T follicular helper cell (primary cell): ENCODE measurements at regions not wholly inside any gene's neighbourhood (a gene's known extent, or its start where the extent isn't known, plus 50 kb on each side); places are given as distances from the start of the nearest gene placed in this dataset.

ENCODE experiments used
- DNase-seq: peaks from one replicate; pipeline ENCODE4 v3.0.0-alpha.2; 2020; ENCODE audit warnings: low read depth

DNA sequence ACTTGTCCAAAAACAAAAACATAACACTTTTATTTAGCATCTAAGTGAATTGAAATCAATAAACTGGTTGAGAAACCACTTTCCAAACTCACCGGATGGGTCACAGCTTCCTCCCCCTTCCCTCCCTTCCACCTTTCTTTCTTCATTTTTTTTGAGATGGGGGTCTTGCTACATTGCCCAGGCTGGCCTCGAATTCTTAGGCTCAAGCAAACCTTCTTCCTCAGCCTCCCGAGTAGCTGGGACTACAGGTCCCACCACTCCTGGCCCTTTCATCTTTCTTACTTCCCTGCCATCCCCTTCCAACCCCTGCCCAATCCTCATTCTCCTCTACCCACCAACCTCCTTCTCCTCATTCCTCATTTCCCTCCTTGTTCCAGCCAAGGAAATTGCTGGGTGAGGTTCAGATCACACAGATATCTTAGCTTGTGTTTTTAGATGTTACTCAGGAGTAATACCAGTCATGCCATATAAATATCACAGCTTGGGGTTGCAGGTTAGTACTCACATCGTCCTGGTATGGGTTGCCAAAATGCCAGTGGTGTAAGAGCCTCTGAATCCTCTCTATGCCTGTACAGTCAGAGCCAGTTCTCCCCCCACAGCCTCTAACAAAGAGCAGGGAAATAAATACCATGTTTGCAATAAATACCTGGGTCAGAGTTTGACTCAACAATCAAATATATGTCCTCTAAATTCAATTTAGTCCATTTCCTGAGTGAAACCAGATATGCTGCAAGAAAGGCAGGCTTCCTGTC is 132.7 kb upstream of the NDUFV2 start:
- no peak for DNase-seq

DNA sequence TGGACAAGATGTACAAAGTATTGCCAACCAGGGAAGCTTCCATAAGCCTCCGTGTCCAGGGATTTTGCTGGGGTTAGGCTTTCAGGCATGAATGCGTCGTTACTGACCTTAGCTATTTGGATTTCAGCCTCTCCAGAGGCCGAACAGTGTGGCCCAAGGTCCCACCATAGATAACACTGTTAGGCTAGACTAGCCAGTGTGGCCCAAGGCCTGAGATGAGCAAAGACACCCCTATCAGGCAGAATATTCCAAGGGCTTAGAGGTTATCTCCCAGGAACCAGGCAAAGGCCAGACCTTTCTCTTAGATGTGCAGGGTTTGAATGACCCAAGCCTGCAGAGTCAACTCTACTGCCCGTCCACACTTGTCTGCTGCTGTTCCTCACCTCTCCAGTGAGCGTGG is 131.7 kb upstream of the NDUFV2 start:
- DNase-seq: no peak

DNA sequence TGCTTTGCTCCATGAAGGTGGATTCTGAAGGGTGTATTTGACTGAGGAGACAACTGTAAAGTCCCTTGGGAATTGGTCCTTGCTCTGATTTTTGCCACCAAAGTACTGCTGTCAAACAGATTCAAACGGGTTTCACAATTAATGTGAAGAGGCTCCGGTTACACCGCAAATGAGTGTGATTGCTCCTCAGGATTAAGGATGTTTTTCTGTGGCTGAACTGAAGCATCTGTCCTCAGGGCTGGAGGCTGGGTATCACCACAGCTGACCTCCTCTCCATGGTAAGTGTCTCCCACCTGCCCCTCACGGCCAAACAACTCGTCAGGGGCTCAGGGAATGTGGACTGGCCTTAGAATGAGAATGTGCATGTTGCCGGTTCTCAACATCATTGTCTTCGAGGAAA is 130.4 kb upstream of the NDUFV2 start:
- DNase-seq: no peak

DNA sequence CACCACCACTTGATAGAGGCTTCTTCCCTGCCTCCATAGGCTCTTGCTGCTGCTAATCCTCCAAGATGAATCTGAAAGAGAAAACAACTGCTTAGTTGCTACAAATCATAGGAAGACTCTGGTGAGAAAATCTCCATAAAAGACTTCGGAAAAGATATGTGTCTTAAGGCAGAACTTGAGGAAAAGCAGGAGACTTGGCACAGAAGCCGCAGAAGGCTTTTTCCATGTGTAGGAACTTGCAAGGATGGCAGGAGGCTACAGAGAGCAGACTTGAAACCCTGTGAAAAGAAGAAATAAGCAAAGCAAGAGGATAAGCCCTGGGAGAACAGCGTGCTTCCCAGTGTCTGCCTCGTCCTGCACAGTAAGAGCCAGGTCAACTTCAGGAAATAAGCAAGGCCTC is 128.2 kb upstream of the NDUFV2 start:
- DNase-seq: no peak

DNA sequence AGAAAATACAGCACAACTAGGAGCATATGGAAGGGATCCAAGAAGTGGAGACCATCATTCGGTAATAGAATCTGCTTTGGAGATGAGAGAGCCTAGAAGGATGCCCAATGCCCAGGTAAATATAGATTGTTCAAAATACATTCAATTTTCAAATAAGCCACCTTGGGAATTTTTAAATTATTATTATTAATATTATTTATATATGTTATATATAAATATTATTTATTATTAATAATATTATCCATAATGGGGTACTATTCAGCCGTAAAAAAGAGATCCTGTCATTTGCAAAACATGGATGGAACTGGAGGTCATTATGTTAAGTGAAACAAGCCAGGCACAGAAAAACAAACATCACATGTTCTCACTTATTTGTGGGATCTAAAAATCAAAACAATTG is 127.8 kb upstream of the NDUFV2 start:
- no peak for DNase-seq

DNA sequence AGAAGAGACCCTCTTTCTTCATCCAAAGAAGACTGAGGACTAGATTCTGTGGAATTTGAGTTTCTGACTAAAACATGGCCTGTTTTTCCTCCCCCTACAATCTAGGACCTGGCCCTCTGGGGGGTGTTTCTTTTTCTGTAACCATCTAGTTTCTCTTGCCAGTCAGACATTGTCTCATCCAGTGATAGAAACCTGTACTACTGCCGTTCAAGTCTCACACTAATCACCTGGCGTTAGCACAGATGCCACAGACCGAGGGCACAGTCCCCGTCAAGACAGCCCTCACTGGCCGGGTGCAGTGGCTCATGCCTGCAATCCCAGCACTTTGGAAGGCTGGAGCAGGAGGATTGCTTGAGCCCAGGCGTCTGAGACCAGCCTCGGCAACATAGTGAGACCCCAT is 126.9 kb upstream of the NDUFV2 start:
- no peak for DNase-seq

DNA sequence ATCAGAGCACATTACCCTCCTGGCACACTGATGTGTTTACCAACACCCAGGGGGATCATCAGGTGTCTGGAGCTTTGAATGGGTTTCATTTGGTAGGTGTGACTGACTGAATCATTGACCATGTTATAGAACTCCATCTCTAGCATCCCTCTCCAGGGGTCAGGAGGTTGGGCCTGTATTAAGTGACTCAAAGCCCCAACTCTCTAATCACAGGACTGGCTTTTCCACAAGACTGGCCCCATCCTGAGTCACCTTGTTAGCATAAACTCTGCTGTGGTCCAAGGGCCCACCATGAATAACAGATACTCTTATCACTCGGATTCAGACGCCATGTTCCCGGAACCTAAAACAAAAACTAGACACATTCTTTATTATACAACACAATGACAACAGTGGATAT is 125.9 kb upstream of the NDUFV2 start:
- no peak for DNase-seq

DNA sequence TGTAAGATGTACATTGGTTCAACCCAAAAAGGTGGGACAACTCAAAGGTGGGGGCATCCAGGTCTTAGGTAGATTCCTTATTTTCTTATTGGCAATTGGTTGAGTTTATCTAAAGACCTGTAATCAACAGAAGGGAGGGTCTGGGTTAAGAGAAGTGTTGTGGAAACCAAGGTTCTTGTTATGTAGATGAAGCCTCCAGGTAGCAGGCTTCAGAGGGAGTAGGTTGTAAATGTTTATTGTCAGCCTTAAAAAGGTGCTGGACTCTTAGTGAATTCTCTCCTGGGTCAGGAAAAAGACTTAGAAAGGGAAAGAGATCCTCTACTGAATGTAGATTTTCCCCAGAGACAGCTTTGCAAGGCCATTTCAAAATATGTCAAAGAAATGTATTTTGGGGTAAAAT is 125.3 kb upstream of the NDUFV2 start:
- DNase-seq: no peak

DNA sequence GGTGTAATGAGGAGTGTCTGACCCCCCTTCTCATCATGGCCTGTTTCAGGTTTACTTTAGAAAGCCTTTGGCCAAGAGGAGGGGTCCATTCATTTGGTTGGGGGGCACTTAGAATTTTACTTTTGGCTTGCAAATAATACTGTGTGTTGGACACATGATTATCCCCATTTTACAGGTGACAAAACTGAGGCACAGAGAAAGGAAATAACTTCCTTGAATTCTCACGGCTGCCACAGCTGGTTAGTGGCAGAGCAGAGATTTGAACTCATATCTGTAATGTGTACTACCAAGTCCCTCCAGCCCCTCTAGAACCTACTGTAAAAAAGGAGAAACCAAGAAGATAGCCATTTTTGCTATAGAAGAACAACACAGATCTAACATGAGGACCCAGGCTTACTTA is 124.8 kb upstream of the NDUFV2 start:
- DNase-seq: no peak

DNA sequence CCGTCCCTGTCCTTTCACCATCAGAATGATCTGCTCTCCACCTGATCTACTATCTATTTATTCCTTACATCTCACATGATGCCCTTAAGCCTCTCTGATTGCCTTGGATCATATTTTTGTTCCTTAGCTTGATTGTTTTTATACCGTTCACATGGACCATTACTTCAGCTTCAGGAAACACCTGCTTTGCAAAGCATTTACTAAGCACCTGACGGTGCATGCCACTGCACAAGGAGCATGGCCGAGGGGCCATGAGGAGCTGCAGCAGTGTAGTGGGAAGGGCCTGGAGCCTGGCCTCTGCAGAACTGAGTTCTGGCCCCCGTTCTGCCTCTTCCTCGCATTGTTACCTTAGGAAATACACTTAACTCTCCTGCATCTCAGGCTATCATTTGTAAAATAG is 124.1 kb upstream of the NDUFV2 start:
- no peak for DNase-seq

DNA sequence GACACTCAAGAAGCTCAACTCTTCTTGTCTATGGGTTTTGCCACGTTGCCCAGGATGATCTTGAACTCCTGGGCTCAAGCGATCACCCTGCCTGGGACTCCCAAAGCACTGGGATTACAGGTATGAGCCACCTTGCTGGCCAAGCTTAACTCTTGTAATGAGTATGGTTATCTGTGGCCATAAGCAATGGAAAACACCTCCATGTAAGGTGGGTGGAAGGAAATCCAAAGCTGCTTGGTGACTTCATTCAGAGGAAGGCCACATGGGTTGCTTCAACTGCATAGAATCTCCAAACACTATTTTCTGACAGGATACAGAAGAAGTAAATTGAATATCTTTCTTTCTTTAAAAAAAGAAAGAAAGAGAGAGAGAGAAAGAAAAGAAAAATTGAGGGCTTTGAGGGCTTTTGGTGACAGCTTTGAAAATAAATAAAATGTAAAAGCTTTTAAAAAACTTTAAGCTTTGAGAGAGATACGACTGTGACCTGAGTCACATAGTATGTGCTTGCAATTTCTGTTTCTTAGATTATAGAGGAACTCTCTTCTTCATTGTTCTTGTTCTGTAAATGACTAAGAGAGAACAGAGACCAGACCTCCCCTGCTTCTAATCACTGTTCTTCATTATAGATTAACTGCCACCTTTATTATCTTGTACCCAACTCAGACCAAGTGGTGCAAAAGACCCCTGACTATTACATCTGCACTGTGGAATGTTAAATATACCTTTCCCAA is 123.1 kb upstream of the NDUFV2 start:
- DNase-seq: no peak

DNA sequence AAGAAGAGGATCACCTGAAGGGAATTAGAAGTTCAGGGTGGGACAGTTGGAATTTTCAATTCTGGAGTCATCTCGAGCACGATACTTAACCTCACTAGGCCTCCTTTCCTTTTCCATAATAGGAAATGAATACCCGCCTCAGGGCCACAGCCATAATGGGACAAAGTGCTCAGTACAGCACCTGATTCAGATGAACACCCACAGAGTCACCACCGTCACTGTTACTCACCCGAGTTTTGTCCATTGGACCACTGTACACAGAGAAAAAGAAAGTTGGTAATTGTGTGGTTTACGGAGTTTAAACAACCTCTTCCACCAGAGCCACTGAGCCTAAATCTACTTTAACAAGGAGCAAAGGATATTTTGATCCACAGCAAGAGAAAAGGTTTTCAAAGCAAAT is 122.0 kb upstream of the NDUFV2 start:
- no peak for DNase-seq

DNA sequence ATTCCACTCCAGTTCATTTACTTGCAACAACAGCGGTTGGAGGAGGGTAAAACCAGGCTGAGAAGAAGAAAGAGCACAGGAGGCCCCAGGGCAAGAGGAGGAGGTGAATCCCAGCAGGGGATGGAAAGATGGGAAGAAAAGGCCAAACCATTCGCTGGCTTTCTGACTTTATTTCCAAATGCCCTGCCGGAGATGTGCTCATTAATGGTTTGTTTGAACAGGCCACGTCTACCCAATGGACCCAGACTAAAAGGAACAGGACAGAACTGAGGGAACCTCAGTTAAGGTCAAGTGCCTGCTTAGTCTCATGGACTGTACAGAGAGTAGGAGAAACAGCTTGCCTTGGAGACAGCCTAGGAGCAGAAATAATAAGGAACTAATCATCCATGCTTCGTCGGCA is 121.6 kb upstream of the NDUFV2 start:
- DNase-seq: no peak

DNA sequence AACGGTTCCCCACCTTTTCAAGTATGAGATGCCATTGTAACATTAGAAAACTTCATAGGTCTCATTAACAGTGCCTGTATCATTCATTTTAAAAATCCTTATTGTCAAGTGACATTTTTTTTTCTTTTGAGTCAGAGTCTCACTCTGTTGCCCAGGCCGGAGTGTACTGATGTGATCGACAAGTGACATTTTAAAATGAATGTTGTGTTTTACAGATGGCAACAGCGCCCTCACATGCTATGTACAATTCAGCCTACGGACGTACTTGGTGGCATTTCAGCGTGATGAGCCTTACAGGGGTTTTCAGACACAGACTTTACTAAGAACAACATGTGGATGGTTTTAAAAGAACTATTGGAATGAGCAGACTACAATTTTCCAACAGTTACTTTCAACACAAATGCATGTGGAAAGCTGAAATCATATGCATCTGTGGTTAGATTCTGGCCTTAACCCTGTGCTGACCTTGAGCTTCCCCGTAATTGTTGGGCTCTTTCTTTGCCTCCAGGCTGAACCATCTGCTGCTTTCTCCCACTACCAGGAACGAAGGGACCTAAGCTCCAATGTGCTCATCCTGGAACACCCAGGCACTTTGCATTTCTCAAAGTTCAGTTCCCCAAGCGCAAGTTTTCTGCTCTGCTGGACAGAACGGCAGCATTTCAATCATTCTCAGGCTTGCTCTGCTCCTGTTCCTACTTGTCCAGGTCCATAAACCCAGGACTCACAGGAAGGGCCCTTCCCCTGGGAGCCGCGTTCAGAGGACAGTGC is 119.9 kb upstream of the NDUFV2 start:
- DNase-seq: no peak

DNA sequence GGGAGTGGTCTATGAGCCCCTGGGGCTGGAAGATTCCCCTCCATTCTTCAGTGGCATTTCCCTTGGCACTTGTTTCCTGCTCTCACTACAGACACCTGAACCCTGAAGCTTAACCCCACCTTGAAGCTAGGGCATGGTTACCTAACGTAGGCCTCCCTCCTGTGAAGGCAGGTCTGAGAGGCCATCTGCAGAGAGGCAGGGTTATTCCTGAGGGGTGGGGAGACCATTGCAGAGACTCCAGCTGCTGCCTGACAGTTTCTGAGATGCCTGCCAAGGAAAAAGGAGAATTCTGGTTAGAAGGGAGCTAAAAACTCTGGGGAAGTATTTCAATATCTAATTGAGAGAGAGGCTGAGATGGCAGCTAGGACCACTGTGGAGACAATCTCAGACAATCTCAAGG is 119.3 kb upstream of the NDUFV2 start:
- DNase-seq: no peak

DNA sequence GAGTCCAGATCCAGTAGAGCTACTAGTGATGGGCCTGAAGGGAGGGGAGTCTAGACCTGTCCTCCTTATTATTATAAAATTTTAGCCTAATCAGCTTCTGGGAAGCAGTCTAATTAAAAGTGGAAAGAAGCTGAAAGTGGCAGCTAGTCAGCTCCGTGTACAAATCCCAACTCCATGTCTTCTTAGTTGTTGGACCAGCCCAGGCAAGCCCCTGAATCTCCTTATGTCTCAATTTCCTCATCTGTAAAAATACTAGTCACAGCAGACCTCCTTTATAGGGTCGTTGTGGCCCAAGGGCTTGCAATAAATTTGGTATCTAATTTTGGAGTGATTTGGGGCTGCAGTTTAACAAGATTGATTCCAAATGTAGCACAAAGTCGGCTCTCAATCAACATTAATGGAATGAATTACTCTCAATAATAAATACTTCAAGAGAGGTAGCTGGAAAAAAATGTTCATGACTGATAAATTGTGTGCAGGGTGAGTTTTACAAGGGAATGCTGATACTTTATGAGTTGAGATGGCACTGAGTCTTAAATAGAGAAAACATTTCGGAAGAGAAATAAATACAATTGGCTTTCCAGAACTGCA is 118.3 kb upstream of the NDUFV2 start:
- no peak for DNase-seq

DNA sequence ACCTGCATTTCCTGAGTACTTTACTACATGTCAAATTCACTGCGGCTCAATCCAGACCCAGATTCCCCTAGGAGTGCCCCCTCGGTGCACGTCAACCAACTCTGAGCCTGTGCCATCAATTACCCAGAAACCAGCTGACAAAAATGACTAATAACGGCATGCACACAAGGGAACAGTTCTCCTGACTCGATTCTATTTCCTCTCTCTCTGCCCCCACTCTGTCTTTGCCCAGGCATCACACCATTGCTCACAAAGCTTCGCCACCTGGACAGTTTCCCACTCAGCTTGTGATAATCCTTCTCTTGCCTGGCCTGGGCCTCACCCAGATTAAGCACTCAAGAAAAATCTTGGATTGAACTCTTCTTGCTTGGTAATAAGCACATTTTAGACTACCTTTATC is 115.3 kb upstream of the NDUFV2 start:
- no peak for DNase-seq

DNA sequence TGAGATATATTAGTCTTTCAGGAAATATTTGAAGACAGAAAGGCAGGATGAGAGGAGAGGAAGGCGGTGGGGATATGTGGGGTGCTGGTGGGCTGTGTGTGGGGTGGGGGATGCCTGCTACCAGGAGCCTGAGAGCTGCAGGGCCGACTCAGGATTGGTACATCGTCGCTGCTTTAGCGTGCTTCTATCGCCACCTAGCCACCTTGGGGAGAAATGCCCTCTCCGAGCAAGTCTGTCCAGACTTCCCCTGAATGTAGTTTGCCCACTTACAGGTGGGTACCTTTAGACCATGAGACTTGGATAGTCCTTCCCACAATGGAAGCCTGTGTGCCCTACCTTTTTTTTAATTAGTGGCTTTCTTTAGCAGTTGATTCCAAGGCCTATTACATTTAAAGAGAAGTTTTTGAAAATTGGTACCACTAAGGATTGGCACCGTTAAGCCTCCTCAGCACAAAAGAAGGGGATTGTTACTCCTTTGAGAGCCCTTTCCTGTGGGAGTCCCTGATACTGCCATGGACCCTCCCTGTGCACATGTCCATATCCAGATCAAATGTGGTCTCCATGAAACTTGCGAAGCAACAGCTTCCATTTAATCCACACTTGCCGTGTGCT is 114.1 kb upstream of the NDUFV2 start:
- DNase-seq: peak; percentile 26

DNA sequence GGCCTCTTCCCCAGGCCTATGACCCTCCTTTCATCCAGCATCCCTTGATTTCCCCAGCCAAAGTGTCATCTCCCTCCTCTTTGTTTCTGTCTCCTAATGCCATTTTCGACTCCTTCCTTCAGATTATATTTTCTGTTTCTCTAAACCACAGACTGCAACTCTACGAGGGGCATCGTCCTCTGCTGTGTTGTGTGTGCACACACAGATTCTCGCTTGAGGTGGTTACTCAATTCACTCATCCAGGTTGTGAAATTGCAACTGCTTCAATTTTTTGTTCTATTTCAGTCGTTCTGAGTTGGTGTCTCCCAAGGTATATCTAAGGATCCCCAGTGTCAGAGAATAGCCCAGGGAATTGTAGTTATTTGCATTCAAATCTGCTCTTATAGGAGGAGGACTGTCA is 113.5 kb upstream of the NDUFV2 start:
- DNase-seq: no peak

DNA sequence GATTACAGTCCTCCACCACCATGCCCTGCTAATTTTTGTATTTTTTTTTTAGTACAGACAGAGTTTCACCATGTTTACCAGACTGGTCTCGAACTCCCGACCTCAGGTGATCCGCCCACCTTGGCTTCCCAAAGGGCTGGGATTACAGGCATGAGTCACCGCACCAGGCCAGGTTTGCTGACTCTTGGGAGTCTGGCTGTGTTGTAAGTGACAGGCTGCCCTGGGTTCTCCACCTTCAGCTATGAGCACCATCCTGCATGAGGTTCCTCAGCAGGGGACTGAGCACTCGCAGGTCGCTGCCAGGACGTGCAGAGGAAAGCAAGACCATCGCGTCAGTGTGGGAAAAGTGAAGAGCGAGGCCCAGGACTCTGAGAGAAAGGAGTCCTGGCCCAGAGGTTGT is 112.6 kb upstream of the NDUFV2 start:
- no peak for DNase-seq

DNA sequence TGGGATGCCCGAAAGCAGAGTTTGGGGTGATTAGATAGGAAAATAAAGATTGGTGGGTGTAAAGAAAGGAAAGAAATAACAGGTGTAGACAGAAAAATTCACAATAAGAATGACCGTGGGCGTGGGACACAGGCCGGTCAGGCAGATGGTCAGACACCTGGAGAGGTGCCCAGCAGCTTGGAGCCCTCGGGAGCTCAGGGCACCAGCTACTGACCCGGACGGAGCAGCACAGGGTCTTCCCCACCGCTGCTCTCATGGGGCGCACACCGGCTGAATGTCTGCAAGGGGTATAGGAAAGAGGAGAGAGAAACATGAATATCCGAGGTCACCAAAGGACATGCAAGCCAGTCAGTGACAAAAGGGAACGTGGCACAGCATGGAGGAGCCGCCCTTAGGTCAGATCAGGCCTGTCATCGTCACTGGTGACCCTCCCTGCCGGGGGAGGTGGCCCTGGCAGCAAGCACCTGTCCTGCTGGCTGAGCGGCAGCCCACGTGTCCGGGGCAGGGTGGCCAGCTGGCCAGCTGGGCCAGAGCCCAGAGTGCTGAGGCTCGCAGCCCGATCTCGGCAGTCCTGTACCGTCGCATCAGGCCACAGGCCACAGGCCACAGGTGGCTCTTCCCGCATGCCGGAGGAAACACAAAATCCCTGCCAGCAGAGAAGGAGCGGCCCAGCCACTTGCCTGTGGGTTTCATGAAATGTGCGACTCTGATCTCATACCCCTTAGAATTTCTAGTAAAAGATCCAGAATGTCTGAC is 112.0 kb upstream of the NDUFV2 start:
- no peak for DNase-seq

DNA sequence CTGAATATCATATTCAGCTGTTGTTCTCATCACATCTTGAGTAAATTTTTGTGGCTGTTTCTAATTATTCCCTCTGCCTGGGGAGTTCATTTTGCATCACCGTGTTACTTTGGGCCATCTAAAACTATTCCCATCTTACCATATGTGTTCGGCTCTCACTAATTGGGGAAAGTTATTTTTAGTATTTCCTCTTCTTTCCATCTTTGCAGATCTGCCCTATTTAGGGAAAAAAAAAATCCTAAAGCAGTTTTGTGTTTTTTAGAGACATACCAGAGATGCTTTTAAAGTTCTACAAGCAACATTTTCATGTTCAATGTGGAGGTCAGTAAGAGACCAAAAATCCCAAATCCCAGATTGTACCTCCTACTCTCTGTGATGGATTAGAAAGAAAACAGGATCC is 111.3 kb upstream of the NDUFV2 start:
- DNase-seq: no peak
